Liver (tissue), 3 donors: ENCODE measurements at regions not wholly inside any gene's neighbourhood (a gene's known extent, or its start where the extent isn't known, plus 50 kb on each side); places are given as distances from the start of the nearest gene placed in this dataset.

ENCODE experiments used
- CTCF ChIP-seq: fragments of 150-350 bp; IDR thresholded peaks from 2 replicates; pipeline ENCODE4 v1.5.1; 2017; ENCODE audit warnings: improper control_type of control experiment, low read depth, low read length; ENCODE audit not compliant: missing input control
- GABPA ChIP-seq, 2 donors: IDR thresholded peaks in 1 of 2; conservative IDR thresholded peaks in 1 of 2; 2 replicates each; pipeline ENCODE4 v1.6.1; 2016; ENCODE audit warnings: antibody characterized with exemption in 2 of 2, mild to moderate bottlenecking in 1 of 2, moderate library complexity in 1 of 2
- HNF4A ChIP-seq, 2 donors: conservative IDR thresholded peaks; 2 replicates each; pipeline ENCODE4 v1.6.1; 2016; ENCODE audit warnings: antibody characterized with exemption in 2 of 2, mild to moderate bottlenecking in 2 of 2
- REST ChIP-seq: IDR thresholded peaks from 2 replicates; pipeline ENCODE4 v1.6.1; 2016; ENCODE audit warnings: antibody characterized with exemption, mild to moderate bottlenecking
- RXRA ChIP-seq, 2 donors: IDR thresholded peaks; 2 replicates each; pipeline ENCODE4 v1.6.1; 2017 to 2018; ENCODE audit warnings: antibody characterized with exemption in 2 of 2, mild to moderate bottlenecking in 1 of 2
- donor health status: healthy.
- donor health status: healthy.

GRCh38 chr12:46629331-46630229 is 196.2 kb downstream of the SLC38A4 start:
- TF ChIP-seq CTCF = no peak
- TF ChIP-seq GABPA (IDR thresholded peaks at IDR 0.05 in 1 of 2, conservative IDR thresholded peaks at IDR 0.05 in 1 of 2) = no peak
- TF ChIP-seq REST = peak; percentile 32
- TF ChIP-seq RXRA (IDR thresholded peaks at IDR 0.05) = peak; percentile 39 to 82
- TF ChIP-seq HNF4A (conservative IDR thresholded peaks at IDR 0.05) = peak; percentile 28 to 67
